ENCODE measurements at regions not wholly inside any gene's neighbourhood (a gene's known extent, or its start where the extent isn't known, plus 50 kb on each side); places are given as distances from the start of the nearest gene placed in this dataset.
"Not testable (repeated sequence)": the region's sequence is repeated elsewhere in the genome, so short reads cannot be mapped to it uniquely, and the experiment has no call there.

GRCh38 chr18:34321066-34321465, 96.4 kb upstream of the NOL4 start:
- 20% methylated on average over 1 of the region's 2 CpGs for WGBS (ENCODE audit: insufficient coverage)
- peaks cover 0 to 8% (median 7%) of the 10 kb centered on the region in 3 donors for H3K9me3 Mint-ChIP-seq
- no peaks in the 10 kb centered on the region for H3K4me1 ChIP-seq (ENCODE audit: control insufficient read depth in 1 of 2, extremely low read depth in 1 of 2, insufficient read depth in 2 of 2, low read length in 2 of 2)

GRCh38 chr18:34322365-34323289, 97.9 kb upstream of the NOL4 start:
- H3K4me1 Mint-ChIP-seq = no peaks in the 10 kb centered on the region
- H3K27me3 Mint-ChIP-seq = no peaks in the 10 kb centered on the region
- no peaks in the 10 kb centered on the region for H3K4me1 ChIP-seq (ENCODE audit: control insufficient read depth in 1 of 2, extremely low read depth in 1 of 2, insufficient read depth in 2 of 2, low read length in 2 of 2)
- H3K4me3 ChIP-seq (ENCODE audit: control insufficient read depth in 1 of 2, extremely low read depth in 1 of 2, low read length in 1 of 2) = no peak overlapping the region
- 11% methylated on average over 9 of the region's 16 CpGs for WGBS (ENCODE audit: insufficient coverage)
- H3K4me3 Mint-ChIP-seq = no peak overlapping the region
- H3K27me3 ChIP-seq (replicated peaks in 1 of 2; ENCODE audit: control insufficient read depth in 2 of 2, extremely low read depth in 1 of 2, insufficient read depth in 2 of 2, low read length in 1 of 2) = no peaks in the 10 kb centered on the region
- ATAC-seq (replicated peaks in 1 of 4) (no peak), DNase-seq (no peak)
- peaks cover 0 to 13% (median 11%) of the 10 kb centered on the region in 3 donors for H3K9me3 Mint-ChIP-seq
- no peaks in the 10 kb centered on the region for H3K36me3 ChIP-seq (ENCODE audit: control insufficient read depth in 2 of 2, extremely low read depth in 1 of 2, insufficient read depth in 1 of 2, low read length in 1 of 2)
- no peak overlapping the region for H3K27ac Mint-ChIP-seq
- no peak overlapping the region for H3K27ac ChIP-seq (ENCODE audit: low read length)
- POLR2A ChIA-PET = no interaction called here
- no peaks in the 10 kb centered on the region for H3K36me3 Mint-ChIP-seq
- H3K9me3 ChIP-seq = no peaks in the 10 kb centered on the region
- CTCF ChIA-PET = no interaction called here

More at GRCh38 chr18:34321066-34321465, 96.4 kb upstream of the NOL4 start:
- ChIA-PET POLR2A (no interaction called here), CTCF (interaction anchor here in 1 of 2 donors (0.6 kb wide), 1 partner anchor 464 kb away, joined by 3 read pairs; no protein-coding TSS in a partner anchor)
- Histone ChIP-seq H3K4me3 (ENCODE audit: control insufficient read depth in 1 of 2, extremely low read depth in 1 of 2, low read length in 1 of 2) (no peak overlapping the region), H3K36me3 (ENCODE audit: control insufficient read depth in 2 of 2, extremely low read depth in 1 of 2, insufficient read depth in 1 of 2, low read length in 1 of 2) (no peaks in the 10 kb centered on the region), H3K27ac (ENCODE audit: low read length) (no peak overlapping the region), H3K9me3 (no peaks in the 10 kb centered on the region), H3K27me3 (replicated peaks in 1 of 2; ENCODE audit: control insufficient read depth in 2 of 2, extremely low read depth in 1 of 2, insufficient read depth in 2 of 2, low read length in 1 of 2) (no peaks in the 10 kb centered on the region)
- no peaks in the 10 kb centered on the region for H3K36me3 Mint-ChIP-seq
- H3K27ac Mint-ChIP-seq = no peak overlapping the region
- no peaks in the 10 kb centered on the region for H3K27me3 Mint-ChIP-seq
- no peak for DNase-seq
- no peaks in the 10 kb centered on the region for H3K4me1 Mint-ChIP-seq
- no peak for ATAC-seq (replicated peaks in 1 of 4)
- H3K4me3 Mint-ChIP-seq = no peak overlapping the region

- no peak for ATAC-seq (replicated peaks in 1 of 4)
- Histone ChIP-seq H3K4me3 (ENCODE audit: control insufficient read depth in 1 of 2, extremely low read depth in 1 of 2, low read length in 1 of 2) (no peak overlapping the region), H3K36me3 (ENCODE audit: control insufficient read depth in 2 of 2, extremely low read depth in 1 of 2, insufficient read depth in 1 of 2, low read length in 1 of 2) (no peaks in the 10 kb centered on the region), H3K4me1 (ENCODE audit: control insufficient read depth in 1 of 2, extremely low read depth in 1 of 2, insufficient read depth in 2 of 2, low read length in 2 of 2) (no peaks in the 10 kb centered on the region), H3K27ac (ENCODE audit: low read length) (no peak overlapping the region), H3K9me3 (no peaks in the 10 kb centered on the region), H3K27me3 (replicated peaks in 1 of 2; ENCODE audit: control insufficient read depth in 2 of 2, extremely low read depth in 1 of 2, insufficient read depth in 2 of 2, low read length in 1 of 2) (no peaks in the 10 kb centered on the region)
- H3K4me1 Mint-ChIP-seq = no peaks in the 10 kb centered on the region
- ChIA-PET CTCF (no interaction called here), POLR2A (no interaction called here)
- H3K36me3 Mint-ChIP-seq = no peaks in the 10 kb centered on the region
- H3K27me3 Mint-ChIP-seq = no peaks in the 10 kb centered on the region
- peaks cover 8 to 16% (median 15%) of the 10 kb centered on the region in 3 donors for H3K9me3 Mint-ChIP-seq
- no CpG with 5 or more reads among the region's 1 CpG for WGBS (ENCODE audit: insufficient coverage)
- DNase-seq = no peak
- H3K4me3 Mint-ChIP-seq = no peak overlapping the region
- no peak overlapping the region for H3K27ac Mint-ChIP-seq
Observed at GRCh38 chr18:34329840-34330239, 105.1 kb upstream of the NOL4 start.

- H3K27ac Mint-ChIP-seq = no peak overlapping the region
- DNase-seq (no peak), ATAC-seq (replicated peaks in 1 of 4) (no peak)
- Histone ChIP-seq H3K4me1 (ENCODE audit: control insufficient read depth in 1 of 2, extremely low read depth in 1 of 2, insufficient read depth in 2 of 2, low read length in 2 of 2) (no peaks in the 10 kb centered on the region), H3K36me3 (ENCODE audit: control insufficient read depth in 2 of 2, extremely low read depth in 1 of 2, insufficient read depth in 1 of 2, low read length in 1 of 2) (no peaks in the 10 kb centered on the region), H3K27ac (ENCODE audit: low read length) (no peak overlapping the region), H3K4me3 (ENCODE audit: control insufficient read depth in 1 of 2, extremely low read depth in 1 of 2, low read length in 1 of 2) (no peak overlapping the region), H3K9me3 (no peaks in the 10 kb centered on the region), H3K27me3 (replicated peaks in 1 of 2; ENCODE audit: control insufficient read depth in 2 of 2, extremely low read depth in 1 of 2, insufficient read depth in 2 of 2, low read length in 1 of 2) (no peaks in the 10 kb centered on the region)
- H3K27me3 Mint-ChIP-seq = no peaks in the 10 kb centered on the region
- WGBS (ENCODE audit: insufficient coverage) = 67% methylated on average over 3 of the region's 3 CpGs
- no peak overlapping the region for H3K4me3 Mint-ChIP-seq
- no peaks in the 10 kb centered on the region for H3K4me1 Mint-ChIP-seq
- POLR2A ChIA-PET = no interaction called here
- peaks cover 8 to 16% (median 15%) of the 10 kb centered on the region in 3 donors for H3K9me3 Mint-ChIP-seq
- CTCF ChIA-PET = no interaction called here
- H3K36me3 Mint-ChIP-seq = no peaks in the 10 kb centered on the region
Observed at GRCh38 chr18:34330308-34330707, 105.6 kb upstream of the NOL4 start.

GRCh38 chr18:34330907-34331306, 106.2 kb upstream of the NOL4 start:
- H3K27me3 ChIP-seq (replicated peaks in 1 of 2; ENCODE audit: control insufficient read depth in 2 of 2, extremely low read depth in 1 of 2, insufficient read depth in 2 of 2, low read length in 1 of 2); H3K4me3 ChIP-seq (ENCODE audit: control insufficient read depth in 1 of 2, extremely low read depth in 1 of 2, low read length in 1 of 2); H3K27me3 Mint-ChIP-seq; H3K27ac Mint-ChIP-seq; H3K36me3 ChIP-seq (ENCODE audit: control insufficient read depth in 2 of 2, extremely low read depth in 1 of 2, insufficient read depth in 1 of 2, low read length in 1 of 2); DNase-seq; CTCF ChIA-PET; H3K4me1 ChIP-seq (ENCODE audit: control insufficient read depth in 1 of 2, extremely low read depth in 1 of 2, insufficient read depth in 2 of 2, low read length in 2 of 2); H3K4me3 Mint-ChIP-seq; POLR2A ChIA-PET; ATAC-seq (replicated peaks in 1 of 4); H3K27ac ChIP-seq (ENCODE audit: low read length); H3K9me3 ChIP-seq; H3K4me1 Mint-ChIP-seq; H3K36me3 Mint-ChIP-seq: not testable (repeated sequence)
- 93% methylated on average over 3 of the region's 12 CpGs for WGBS (ENCODE audit: insufficient coverage)
- H3K9me3 Mint-ChIP-seq = peaks cover 8 to 11% (median 10%) of the 10 kb centered on the region in 3 donors

- H3K27ac ChIP-seq (ENCODE audit: low read length); H3K36me3 Mint-ChIP-seq; CTCF ChIA-PET: not testable (repeated sequence)
Observed at GRCh38 chr18:34331343-34331742, 106.6 kb upstream of the NOL4 start.

More at GRCh38 chr18:34331343-34331742, 106.6 kb upstream of the NOL4 start:
- H3K4me1 ChIP-seq (ENCODE audit: control insufficient read depth in 1 of 2, extremely low read depth in 1 of 2, insufficient read depth in 2 of 2, low read length in 2 of 2); POLR2A ChIA-PET; DNase-seq; H3K4me1 Mint-ChIP-seq; H3K4me3 ChIP-seq (ENCODE audit: control insufficient read depth in 1 of 2, extremely low read depth in 1 of 2, low read length in 1 of 2); H3K27me3 ChIP-seq (replicated peaks in 1 of 2; ENCODE audit: control insufficient read depth in 2 of 2, extremely low read depth in 1 of 2, insufficient read depth in 2 of 2, low read length in 1 of 2); ATAC-seq (replicated peaks in 1 of 4); H3K9me3 ChIP-seq; H3K27ac Mint-ChIP-seq; H3K27me3 Mint-ChIP-seq; H3K36me3 ChIP-seq (ENCODE audit: control insufficient read depth in 2 of 2, extremely low read depth in 1 of 2, insufficient read depth in 1 of 2, low read length in 1 of 2); H3K4me3 Mint-ChIP-seq: not testable (repeated sequence)
- H3K9me3 Mint-ChIP-seq = peaks cover 8 to 11% (median 9%) of the 10 kb centered on the region in 3 donors
- WGBS (ENCODE audit: insufficient coverage) = no CpG with 5 or more reads among the region's 15 CpGs

Measured in T-cell (primary cell).